H1 (cell line): ENCODE measurements at regions not wholly inside any gene's neighbourhood (a gene's known extent, or its start where the extent isn't known, plus 50 kb on each side); places are given as distances from the start of the nearest gene placed in this dataset.

Experiments used
- CTCF ChIA-PET: fragments of 300-600 bp; sonication (Branson Sonifier 250); formaldehyde crosslinking; loops from one replicate; lab custom pipeline; 2021; ENCODE audit not compliant: partially characterized antibody; lab: Charles Lee
- POLR2A ChIA-PET: fragments of 300-600 bp; sonication (Branson Sonifier 250); formaldehyde crosslinking; loops from one replicate; lab custom pipeline; 2021; ENCODE audit warnings: inconsistent platforms; ENCODE audit not compliant: partially characterized antibody; lab: Charles Lee
- DNase-seq, 2 experiments: peaks; one replicate each; pipeline versions ENCODE4 v3.0.0 to v3.0.0-alpha.2; 2010 to 2022; ENCODE audit warnings: low spot score in 2 of 2, low read depth in 1 of 2, mixed read lengths in 1 of 2
- FAIRE-seq: peaks from 2 replicates; lab custom pipeline; 2011; peaks lifted over from hg19 to GRCh38; lab: Jason Lieb, UNC
- H2AFZ ChIP-seq: 2 replicates; pipeline ENCODE4 v1.8.1; 2012; ENCODE audit warnings: low read length, inconsistent platforms
- H2AK5ac ChIP-seq: 2 replicates; pipeline ENCODE4 v1.6.1; 2013; ENCODE audit warnings: low read depth, low read length
- H2BK120ac ChIP-seq: replicated peaks from 2 replicates; pipeline ENCODE3; 2013; ENCODE audit warnings: low read depth, low read length, inconsistent platforms
- H2BK12ac ChIP-seq: 2 replicates; pipeline ENCODE4 v1.6.1; 2013; ENCODE audit warnings: low read depth, low read length
- H2BK15ac ChIP-seq: 2 replicates; pipeline ENCODE4 v1.6.1; 2013; ENCODE audit warnings: low read length
- H2BK20ac ChIP-seq: 2 replicates; pipeline ENCODE4 v1.6.1; 2013; ENCODE audit warnings: low read length
- H2BK5ac ChIP-seq: 2 replicates; pipeline ENCODE4 v1.6.1; 2013; ENCODE audit warnings: low read depth, low read length
- H3K14ac ChIP-seq: 2 replicates; pipeline ENCODE4 v1.6.1; 2013; ENCODE audit warnings: inconsistent platforms; ENCODE audit not compliant: insufficient read length
- H3K18ac ChIP-seq: 2 replicates; pipeline ENCODE4 v1.6.1; 2013; ENCODE audit warnings: low read length; ENCODE audit errors: extremely low read depth
- H3K23ac ChIP-seq: 2 replicates; pipeline ENCODE4 v1.6.1; 2013; ENCODE audit warnings: inconsistent platforms; ENCODE audit not compliant: insufficient read length
- H3K23me2 ChIP-seq: 2 replicates; pipeline ENCODE4 v1.6.1; 2013; ENCODE audit warnings: low read depth, low read length
- H3K27ac ChIP-seq: 2 replicates; pipeline ENCODE4 v1.6.1; 2011; ENCODE audit warnings: low read depth, low read length, inconsistent platforms
- H3K27me3 ChIP-seq, 4 experiments: replicated peaks in 1 of 4; 1 replicate in 1 of 4; 2 replicates in 3 of 4; pipeline versions ENCODE4 v1.6.1 to v1.8.1; 2011 to 2013; ENCODE audit warnings: low read length in 3 of 4, mild to moderate bottlenecking in 3 of 4, inconsistent platforms in 2 of 4, mixed read lengths in 2 of 4, moderate library complexity in 1 of 4; ENCODE audit not compliant: control insufficient read depth in 3 of 4, insufficient read depth in 3 of 4; ENCODE audit errors: extremely low read depth in 1 of 4
- H3K36me3 ChIP-seq, 4 experiments: 2 replicates each; pipeline versions ENCODE4 v1.6.1 to v1.8.1; 2011 to 2013; ENCODE audit warnings: mild to moderate bottlenecking in 4 of 4, low read length in 3 of 4, moderate library complexity in 2 of 4, control low read depth in 1 of 4, inconsistent platforms in 1 of 4; ENCODE audit not compliant: insufficient read depth in 4 of 4, control insufficient read depth in 2 of 4
- H3K4ac ChIP-seq: replicated peaks from 2 replicates; pipeline ENCODE3; 2013; ENCODE audit warnings: low read length, low read depth, mixed read lengths, inconsistent platforms; ENCODE audit not compliant: insufficient read length
- H3K4me1 ChIP-seq, 4 experiments: replicated peaks in 1 of 4; 1 replicate in 1 of 4; 2 replicates in 3 of 4; pipeline versions ENCODE4 v1.6.1 to v1.8.1; 2011 to 2013; ENCODE audit warnings: low read length in 3 of 4, inconsistent platforms in 2 of 4, mixed read lengths in 1 of 4; ENCODE audit not compliant: insufficient read depth in 4 of 4, control insufficient read depth in 3 of 4
- H3K4me2 ChIP-seq, 2 experiments: 2 replicates each; pipeline versions ENCODE4 v1.6.1 to v1.8.1; 2011 to 2013; ENCODE audit warnings: low read depth in 2 of 2, low read length in 2 of 2, control low read depth in 1 of 2, inconsistent platforms in 1 of 2, mild to moderate bottlenecking in 1 of 2; ENCODE audit not compliant: insufficient read depth in 1 of 2
- H3K4me3 ChIP-seq, 4 experiments: fragments of 200-600, 300-600 bp in 1 of 4; sonication (generic), shearing (Covaris generic), sonication (Bioruptor Twin) in 1 of 4; 2 replicates each; pipeline versions ENCODE4 v1.5.1 to v1.8.1; 2011 to 2016; ENCODE audit warnings: low read length in 4 of 4, low read depth in 3 of 4, control low read depth in 2 of 4, inconsistent platforms in 2 of 4, mild to moderate bottlenecking in 2 of 4, mixed read lengths in 1 of 4, moderate library complexity in 1 of 4; ENCODE audit not compliant: insufficient read depth in 2 of 4; ENCODE audit errors: extremely low read depth in 1 of 4
- H3K56ac ChIP-seq: replicated peaks from 2 replicates; pipeline ENCODE3; 2013; ENCODE audit warnings: low read depth, mild to moderate bottlenecking, mixed read lengths, low read length, inconsistent platforms; ENCODE audit not compliant: insufficient read length
- H3K79me1 ChIP-seq: 2 replicates; pipeline ENCODE4 v1.6.1; 2013; ENCODE audit warnings: low read depth, low read length, control low read depth
- H3K79me2 ChIP-seq, 2 experiments: 2 replicates each; pipeline versions ENCODE4 v1.6.1 to v1.8.1; 2012 to 2013; ENCODE audit warnings: low read length in 2 of 2, mild to moderate bottlenecking in 2 of 2, inconsistent platforms in 1 of 2; ENCODE audit not compliant: insufficient read depth in 2 of 2, control insufficient read depth in 1 of 2
- H3K9ac ChIP-seq, 4 experiments: replicated peaks in 1 of 4; 1 replicate in 1 of 4; 2 replicates in 3 of 4; pipeline versions ENCODE4 v1.6.1 to v1.8.1; 2011 to 2013; ENCODE audit warnings: low read depth in 3 of 4, low read length in 3 of 4, control low read depth in 2 of 4, mild to moderate bottlenecking in 2 of 4, moderate library complexity in 2 of 4, inconsistent platforms in 1 of 4; ENCODE audit errors: extremely low read depth in 1 of 4
- H3K9me3 ChIP-seq, 2 experiments: 2 replicates each; pipeline versions ENCODE4 v1.6.1 to v1.8.1; 2012 to 2013; ENCODE audit warnings: mild to moderate bottlenecking in 2 of 2, moderate library complexity in 2 of 2, control low read depth in 1 of 2, inconsistent platforms in 1 of 2, low read depth in 1 of 2, low read length in 1 of 2, mixed read lengths in 1 of 2; ENCODE audit not compliant: insufficient read depth in 2 of 2
- H4K20me1 ChIP-seq, 2 experiments: replicated peaks in 1 of 2; 2 replicates each; pipeline versions ENCODE3 to v1.8.1; 2011 to 2013; ENCODE audit warnings: inconsistent platforms in 2 of 2, low read length in 2 of 2, mild to moderate bottlenecking in 1 of 2; ENCODE audit not compliant: insufficient read depth in 2 of 2, control insufficient read depth in 1 of 2
- H4K5ac ChIP-seq: 2 replicates; pipeline ENCODE4 v1.6.1; 2013; ENCODE audit warnings: low read length, low read depth, mixed read lengths, inconsistent platforms; ENCODE audit not compliant: insufficient read length
- H4K8ac ChIP-seq: 2 replicates; pipeline ENCODE4 v1.8.0; 2013; ENCODE audit warnings: mild to moderate bottlenecking, moderate library complexity, low read length, inconsistent platforms; ENCODE audit not compliant: insufficient read depth; ENCODE audit errors: extremely low read depth
- H4K91ac ChIP-seq: replicated peaks from 2 replicates; pipeline ENCODE3; 2013; ENCODE audit warnings: low read length, mixed read lengths, inconsistent platforms; ENCODE audit not compliant: insufficient read length
- CTBP2 ChIP-seq: IDR thresholded peaks from 2 replicates; pipeline ENCODE4 v1.7.0; 2011; ENCODE audit warnings: borderline replicate concordance, mild to moderate bottlenecking, moderate library complexity, mixed read lengths, low read length; ENCODE audit not compliant: insufficient read depth, insufficient read length
- EP300 ChIP-seq, 2 experiments: IDR thresholded peaks; 1 replicate in 1 of 2; 2 replicates in 1 of 2; pipeline ENCODE4 v1.6.1; 2011 to 2012; ENCODE audit warnings: low read depth in 2 of 2, low read length in 2 of 2, mild to moderate bottlenecking in 2 of 2, borderline replicate concordance in 1 of 2, inconsistent platforms in 1 of 2, moderate library complexity in 1 of 2
- RAD21 ChIP-seq, 2 experiments: IDR thresholded peaks in 1 of 2; conservative IDR thresholded peaks in 1 of 2; 2 replicates each; pipeline ENCODE4 v1.6.1; 2011; ENCODE audit warnings: low read depth in 2 of 2, low read length in 2 of 2, improper control_type of control experiment in 1 of 2, inconsistent platforms in 1 of 2, mild to moderate bottlenecking in 1 of 2, moderate library complexity in 1 of 2
- TAF7 ChIP-seq: optimal IDR thresholded peaks from 2 replicates; pipeline ENCODE3; 2011; ENCODE audit warnings: low read depth, mild to moderate bottlenecking, inconsistent platforms, low read length, moderate library complexity, borderline replicate concordance
- WGBS, 2 experiments: shearing (Covaris generic) in 1 of 2; methylation state at CpG; one replicate each; pipeline versions ENCODE4 v1.1.6 to v1.1.7; 2013 to 2015; ENCODE audit warnings: low lambda C conversion rate in 2 of 2, mixed read lengths in 2 of 2, inconsistent platforms in 1 of 2, low coverage in 1 of 2, missing lambda C conversion rate in 1 of 2; ENCODE audit not compliant: insufficient replicate concordance in 2 of 2, insufficient coverage in 1 of 2, insufficient read length in 1 of 2; ENCODE audit errors: extremely low coverage in 1 of 2, missing lambda C conversion rate in 1 of 2; 5-methylcytosine and 5-hydroxymethylcytosine counted together
- TF ChIP-seq, protein P1 (sequence below), 3 experiments: IDR thresholded peaks; 1 replicate in 2 of 3; 2 replicates in 1 of 3; pipeline versions ENCODE4 v1.5.1 to v1.6.1; 2011; ENCODE audit warnings: low read length in 3 of 3, mild to moderate bottlenecking in 3 of 3, inconsistent platforms in 2 of 3, low read depth in 1 of 3, moderate library complexity in 1 of 3; ENCODE audit not compliant: insufficient read depth in 1 of 3; ENCODE audit errors: control extremely low read depth in 1 of 3

GRCh38 chrX:75968293-75968692 is 183.2 kb upstream of the MAGEE2 start:
- no peak overlapping the region for H3K4ac ChIP-seq
- no peaks in the 10 kb centered on the region for H3K9me3 ChIP-seq
- H4K5ac ChIP-seq: no peak overlapping the region
- no peak overlapping the region for H3K23ac ChIP-seq
- no peak overlapping the region for H3K4me2 ChIP-seq
- no peak overlapping the region for H3K27ac ChIP-seq
- H2BK120ac ChIP-seq: no peak overlapping the region
- H3K9ac ChIP-seq: no peak overlapping the region
- DNase-seq (peak; percentile 1 to 66), FAIRE-seq (no peak)
- TF ChIP-seq CTBP2: no peak
- TF ChIP-seq RAD21 (IDR thresholded peaks at IDR 0.05 in 1 of 2, conservative IDR thresholded peaks at IDR 0.05 in 1 of 2; ENCODE audit: low read depth in 2 of 2, low read length in 2 of 2): peak; percentile 66 to 73
- TF ChIP-seq TAF7: peak; percentile 49
- TF ChIP-seq, protein P1, sequence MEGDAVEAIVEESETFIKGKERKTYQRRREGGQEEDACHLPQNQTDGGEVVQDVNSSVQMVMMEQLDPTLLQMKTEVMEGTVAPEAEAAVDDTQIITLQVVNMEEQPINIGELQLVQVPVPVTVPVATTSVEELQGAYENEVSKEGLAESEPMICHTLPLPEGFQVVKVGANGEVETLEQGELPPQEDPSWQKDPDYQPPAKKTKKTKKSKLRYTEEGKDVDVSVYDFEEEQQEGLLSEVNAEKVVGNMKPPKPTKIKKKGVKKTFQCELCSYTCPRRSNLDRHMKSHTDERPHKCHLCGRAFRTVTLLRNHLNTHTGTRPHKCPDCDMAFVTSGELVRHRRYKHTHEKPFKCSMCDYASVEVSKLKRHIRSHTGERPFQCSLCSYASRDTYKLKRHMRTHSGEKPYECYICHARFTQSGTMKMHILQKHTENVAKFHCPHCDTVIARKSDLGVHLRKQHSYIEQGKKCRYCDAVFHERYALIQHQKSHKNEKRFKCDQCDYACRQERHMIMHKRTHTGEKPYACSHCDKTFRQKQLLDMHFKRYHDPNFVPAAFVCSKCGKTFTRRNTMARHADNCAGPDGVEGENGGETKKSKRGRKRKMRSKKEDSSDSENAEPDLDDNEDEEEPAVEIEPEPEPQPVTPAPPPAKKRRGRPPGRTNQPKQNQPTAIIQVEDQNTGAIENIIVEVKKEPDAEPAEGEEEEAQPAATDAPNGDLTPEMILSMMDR (IDR thresholded peaks at IDR 0.05; ENCODE audit: control extremely low read depth in 1 of 3, insufficient read depth in 1 of 3, low read depth in 1 of 3, low read length in 3 of 3): peak; percentile 39 to 46 (median 44)
- no peak for TF ChIP-seq EP300 (IDR thresholded peaks at IDR 0.05; ENCODE audit: borderline replicate concordance in 1 of 2, low read depth in 2 of 2, low read length in 2 of 2)
- no peak overlapping the region for H2BK12ac ChIP-seq
- H2AK5ac ChIP-seq: no peak overlapping the region
- H3K27me3 ChIP-seq: no peaks in the 10 kb centered on the region
- ChIA-PET POLR2A (no interaction called here), CTCF (interaction anchor here (0.9 to 1.1 kb wide), 2 partner anchors 115 to 165 kb away, joined by 3 read pairs; no protein-coding TSS in a partner anchor)
- H3K79me1 ChIP-seq: no peaks in the 10 kb centered on the region
- no peaks in the 10 kb centered on the region for H3K23me2 ChIP-seq
- H3K4me3 ChIP-seq: no peak overlapping the region
- no peaks in the 10 kb centered on the region for H3K36me3 ChIP-seq
- H3K4me1 ChIP-seq: no peaks in the 10 kb centered on the region
- no peak overlapping the region for H2BK5ac ChIP-seq
- H3K18ac ChIP-seq: no peak overlapping the region
- H3K14ac ChIP-seq: no peak overlapping the region
- H4K91ac ChIP-seq: no peak overlapping the region
- H2BK15ac ChIP-seq: no peak overlapping the region
- H3K56ac ChIP-seq: no peak overlapping the region
- H4K8ac ChIP-seq: no peak overlapping the region
- H4K20me1 ChIP-seq: no peaks in the 10 kb centered on the region
- WGBS, 2 experiments: 74% methylated on average over 5 of the region's 5 CpGs; no CpG with 5 or more reads in 1 of the 2 experiments
- H2AFZ ChIP-seq: no peak overlapping the region
- no peaks in the 10 kb centered on the region for H3K79me2 ChIP-seq
- H2BK20ac ChIP-seq: no peak overlapping the region
